ENCODE measurements at regions not wholly inside any gene's neighbourhood (a gene's known extent, or its start where the extent isn't known, plus 50 kb on each side); places are given as distances from the start of the nearest gene placed in this dataset.

DNA sequence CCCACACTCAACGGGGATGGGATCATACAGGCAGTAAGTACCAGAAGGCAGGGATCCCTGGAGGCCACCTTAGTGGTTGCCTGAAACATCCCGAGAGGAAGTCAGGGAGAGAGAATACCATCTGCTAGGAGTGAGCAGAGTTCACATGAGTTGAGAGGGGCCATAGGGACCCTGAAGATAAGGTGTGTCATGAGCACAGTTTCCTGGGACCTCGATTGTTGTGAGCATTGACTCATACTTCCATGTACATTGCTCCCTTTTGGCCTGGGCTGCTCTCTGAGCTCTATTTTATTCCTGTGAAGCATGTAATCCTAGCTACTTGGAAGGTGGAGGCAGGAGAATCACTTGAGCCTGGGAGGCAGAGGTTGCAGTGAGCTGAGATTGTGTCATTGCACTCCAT lies 120.5 kb downstream of the TBC1D30 start (continued):
- TF ChIP-seq TAF7 (optimal IDR thresholded peaks at IDR 0.05; ENCODE audit: borderline replicate concordance, low read depth, low read length) (no peak), TAF1 (IDR thresholded peaks at IDR 0.05; ENCODE audit: low read depth, low read length) (no peak), BACH1 (IDR thresholded peaks at IDR 0.05; ENCODE audit: low read length) (no peak), E2F6 (IDR thresholded peaks at IDR 0.05) (no peak), YY1 (IDR thresholded peaks at IDR 0.05; ENCODE audit: low read depth, low read length) (no peak)
